Activated CD8-positive, alpha-beta memory T cell treated with anti-CD3 and anti-CD28 coated beads, Interleukin-2, amount 50 U/mL, for 48 hours (primary cell): ENCODE measurements at regions not wholly inside any gene's neighbourhood (a gene's known extent, or its start where the extent isn't known, plus 50 kb on each side); places are given as distances from the start of the nearest gene placed in this dataset.
"Not testable (repeated sequence)": the region's sequence is repeated elsewhere in the genome, so short reads cannot be mapped to it uniquely, and the experiment has no call there.

Source experiments
- DNase-seq: peaks from one replicate; pipeline ENCODE4 v3.0.0-alpha.2; 2020

DNA sequence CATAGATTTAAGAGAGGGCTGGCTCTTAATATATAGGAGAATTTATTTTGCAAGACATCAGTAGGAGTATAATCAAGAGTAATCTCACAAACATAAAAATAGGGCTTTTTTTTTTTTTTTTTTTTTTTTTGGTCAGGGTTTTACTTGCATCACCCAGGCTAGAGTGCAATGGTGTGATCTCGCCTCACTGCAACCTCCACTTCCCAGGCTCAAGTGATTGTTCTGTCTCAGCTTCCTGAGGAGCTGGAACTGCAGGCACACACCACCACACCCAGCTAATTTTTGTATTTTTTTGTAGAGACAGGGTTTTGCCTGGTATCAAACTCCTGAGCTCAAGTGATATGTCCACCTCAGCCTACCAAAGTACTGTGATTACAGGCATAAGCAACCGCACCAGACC lies 535.3 kb downstream of the CCSER2 start:
- no peak for DNase-seq

- no peak for DNase-seq
Measured at GRCh38 chr10:84876116-84876999, 548.0 kb downstream of the CCSER2 start.

DNA sequence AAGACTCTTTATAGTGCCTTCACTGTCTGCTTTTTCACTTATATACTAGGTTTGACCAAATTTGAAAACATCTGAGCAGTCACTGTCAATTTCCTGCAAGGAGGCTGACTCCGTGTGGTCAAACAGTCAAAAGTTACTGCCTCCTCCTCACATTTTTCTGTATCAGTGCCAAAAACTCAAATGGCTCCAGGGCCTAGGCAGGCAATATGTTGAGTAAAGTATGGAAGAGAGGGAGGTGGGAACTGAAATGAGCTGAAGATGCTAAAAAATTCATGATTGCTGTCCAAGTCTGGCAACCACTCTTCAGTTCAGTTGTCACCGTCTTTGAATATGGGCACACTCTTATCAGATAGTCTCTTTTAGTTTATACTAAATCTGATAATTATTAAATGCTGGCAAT lies 551.6 kb downstream of the CCSER2 start:
- no peak for DNase-seq

DNA sequence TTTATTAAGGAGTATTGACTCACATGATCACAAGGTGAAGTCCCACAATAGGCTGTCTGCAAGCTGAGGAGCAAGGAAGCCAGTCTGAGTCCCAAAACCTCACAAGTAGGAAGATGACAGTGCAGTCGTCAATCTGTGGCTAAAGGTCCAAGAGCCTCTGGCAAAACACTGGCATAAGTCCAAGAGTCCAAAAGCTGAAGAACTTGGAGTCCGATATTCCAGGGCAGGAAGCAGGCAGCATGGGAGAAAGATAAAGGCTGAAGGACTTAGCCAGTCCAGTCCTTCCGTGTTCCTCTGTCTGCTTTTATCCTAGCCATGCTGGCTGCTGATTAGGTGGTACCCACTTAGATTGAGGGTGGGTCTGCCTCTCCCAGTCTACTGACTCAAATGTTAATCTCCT lies 553.3 kb downstream of the CCSER2 start:
- not testable (repeated sequence) for DNase-seq

- no peak for DNase-seq
Measured at GRCh38 chr10:84890706-84891105, 562.3 kb downstream of the CCSER2 start.

GRCh38 chr10:84891631-84892030 lies 563.2 kb downstream of the CCSER2 start:
- no peak for DNase-seq

DNA sequence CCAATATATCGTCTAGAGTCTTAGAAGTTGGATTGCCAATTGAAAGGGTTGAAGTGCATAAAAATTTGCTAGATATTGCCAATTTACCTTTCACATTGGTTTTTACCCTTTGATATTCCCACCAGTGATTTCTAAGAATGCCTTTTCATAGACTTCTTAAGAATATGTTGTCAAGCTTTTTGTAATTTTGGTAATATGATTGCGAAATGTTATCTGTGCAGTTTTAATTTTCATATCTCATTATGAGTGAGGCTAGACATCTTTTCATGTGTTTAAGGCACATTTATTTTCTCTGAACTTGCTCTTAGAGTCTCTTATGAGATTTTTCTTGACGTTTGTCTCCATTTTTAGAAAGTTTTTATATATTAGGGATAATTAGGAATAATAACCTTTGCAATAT lies 567.2 kb downstream of the CCSER2 start:
- no peak for DNase-seq

GRCh38 chr10:84896909-84897308 lies 568.5 kb downstream of the CCSER2 start:
- DNase-seq, result no peak

DNA sequence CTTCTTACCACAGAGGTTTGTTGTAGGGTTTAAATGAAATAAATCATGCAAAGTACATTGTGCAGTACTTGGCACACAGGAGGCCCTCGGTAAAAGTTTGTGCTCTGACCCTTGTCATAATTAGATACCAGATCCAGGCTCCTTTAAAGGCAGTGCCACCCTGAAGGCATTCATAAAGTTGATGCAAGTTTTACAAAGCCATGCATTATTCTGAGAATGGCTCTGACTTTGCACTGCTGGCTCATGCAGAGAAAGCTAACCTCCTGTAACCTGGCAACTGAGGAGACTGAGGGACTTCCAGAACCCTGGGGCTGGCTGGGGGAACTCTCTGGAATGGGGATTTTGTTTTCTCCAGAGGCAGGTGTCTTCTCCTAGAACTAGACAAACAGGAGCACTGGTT lies 570.9 kb downstream of the CCSER2 start:
- no peak for DNase-seq

GRCh38 chr10:84900141-84900540 lies 571.8 kb downstream of the CCSER2 start:
- DNase-seq, result no peak

DNA sequence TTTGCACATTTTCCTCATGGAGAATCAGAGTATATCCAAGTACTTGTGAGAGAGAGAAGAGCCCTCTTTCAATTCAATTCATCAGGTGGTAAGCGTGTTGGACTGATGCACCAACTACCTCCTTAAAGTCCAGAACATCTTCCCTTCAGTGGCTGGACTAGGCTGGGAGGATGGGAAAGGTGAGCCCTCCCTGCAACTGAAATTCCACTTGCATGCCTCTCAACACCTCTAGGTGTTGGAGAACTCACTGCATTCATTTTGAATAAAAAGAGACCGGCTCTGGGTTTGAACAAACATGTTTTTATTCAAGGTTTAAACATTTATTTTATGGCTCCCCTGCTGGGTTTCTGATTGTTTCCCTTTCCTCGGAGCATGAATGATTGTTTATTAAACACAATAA lies 573.5 kb downstream of the CCSER2 start:
- no peak for DNase-seq

- DNase-seq, result no peak
Measured at GRCh38 chr10:84902553-84902952, 574.2 kb downstream of the CCSER2 start.

- DNase-seq, result no peak
Measured at GRCh38 chr10:84903320-84903719, 574.9 kb downstream of the CCSER2 start.

- no peak for DNase-seq
Measured at GRCh38 chr10:84907461-84908009, 579.1 kb downstream of the CCSER2 start.

GRCh38 chr10:84908491-84908890 lies 580.1 kb downstream of the CCSER2 start:
- DNase-seq, result no peak

DNA sequence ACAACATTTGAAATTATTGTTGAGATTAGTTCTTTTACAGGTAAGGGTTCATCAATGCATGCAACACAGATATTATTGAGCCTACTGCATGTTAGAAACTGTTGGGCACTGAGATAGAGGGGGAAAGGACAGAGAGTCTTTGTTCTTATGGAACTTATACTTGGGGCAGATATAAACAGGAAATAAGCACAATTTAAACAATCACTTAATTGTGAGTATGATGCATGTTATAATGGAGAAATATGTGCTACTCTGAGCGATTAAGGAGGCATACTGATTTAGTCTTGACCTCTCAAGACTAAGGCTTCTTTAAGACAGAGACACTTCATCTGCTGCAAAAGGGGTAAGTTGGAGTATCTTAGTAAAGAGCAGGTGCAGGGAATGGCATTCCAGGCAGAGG lies 593.3 kb downstream of the CCSER2 start:
- DNase-seq, result no peak

DNA sequence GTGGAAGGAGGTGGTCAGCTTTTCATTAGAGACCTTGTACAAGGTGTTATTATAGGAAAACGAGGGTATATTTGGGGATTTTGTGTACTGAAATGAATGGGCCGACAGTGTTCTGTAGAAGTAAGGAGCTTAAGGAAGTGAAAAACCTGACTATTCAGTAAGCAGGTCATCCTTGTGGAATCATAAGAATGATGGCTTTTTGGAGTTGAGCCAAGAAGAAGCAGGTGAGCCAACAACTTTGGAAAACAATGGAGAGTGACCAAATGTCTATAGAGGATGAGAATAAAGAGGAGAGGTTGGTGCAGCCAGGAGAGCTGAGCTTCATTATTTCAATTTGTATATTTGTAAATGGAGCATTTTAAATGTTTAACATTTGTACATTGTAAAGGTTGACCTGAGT lies 595.7 kb downstream of the CCSER2 start:
- no peak for DNase-seq

GRCh38 chr10:84925495-84925894 lies 597.1 kb downstream of the CCSER2 start:
- no peak for DNase-seq

- no peak for DNase-seq
Measured at GRCh38 chr10:84933402-84933801, 605.0 kb downstream of the CCSER2 start.

DNA sequence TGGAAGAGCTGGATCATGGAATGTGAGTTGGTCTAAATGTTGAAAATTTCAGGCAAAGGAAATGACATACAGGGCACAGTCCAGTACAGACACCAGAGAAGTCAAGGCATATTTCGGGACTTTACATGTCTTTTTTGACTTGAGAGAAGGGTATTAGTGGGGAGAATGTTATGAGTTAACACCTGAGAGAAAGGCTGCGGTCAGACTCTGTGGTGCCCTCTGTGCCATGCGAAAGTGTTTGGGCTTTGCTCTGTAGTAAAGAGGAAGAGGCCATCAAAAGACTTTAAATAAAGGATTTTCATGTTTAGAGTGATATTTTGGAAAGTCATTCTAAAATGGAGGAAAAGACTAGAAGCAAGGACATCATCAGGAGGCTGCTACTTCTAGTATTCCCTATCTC lies 607.4 kb downstream of the CCSER2 start:
- no peak for DNase-seq

GRCh38 chr10:84938117-84938905 lies 609.9 kb downstream of the CCSER2 start:
- DNase-seq, result no peak

DNA sequence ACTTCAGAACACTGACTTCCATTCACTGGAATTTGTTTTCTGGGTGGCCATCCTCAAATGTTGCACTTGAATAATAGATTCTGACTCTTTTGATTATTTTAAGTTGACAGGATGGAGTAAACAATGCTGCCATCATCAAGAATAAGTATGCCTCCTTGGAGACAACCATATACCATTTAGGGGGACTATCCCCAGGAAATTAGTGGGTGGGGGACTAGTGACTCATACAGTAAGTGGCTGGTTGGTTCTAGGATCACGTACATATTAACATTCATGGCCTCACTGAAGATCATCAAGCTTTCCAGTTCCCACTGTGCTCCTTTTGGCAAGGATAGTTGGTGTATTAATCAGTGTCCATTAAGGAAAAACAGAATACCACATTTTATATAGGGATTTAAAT lies 615.2 kb downstream of the CCSER2 start:
- no peak for DNase-seq

DNA sequence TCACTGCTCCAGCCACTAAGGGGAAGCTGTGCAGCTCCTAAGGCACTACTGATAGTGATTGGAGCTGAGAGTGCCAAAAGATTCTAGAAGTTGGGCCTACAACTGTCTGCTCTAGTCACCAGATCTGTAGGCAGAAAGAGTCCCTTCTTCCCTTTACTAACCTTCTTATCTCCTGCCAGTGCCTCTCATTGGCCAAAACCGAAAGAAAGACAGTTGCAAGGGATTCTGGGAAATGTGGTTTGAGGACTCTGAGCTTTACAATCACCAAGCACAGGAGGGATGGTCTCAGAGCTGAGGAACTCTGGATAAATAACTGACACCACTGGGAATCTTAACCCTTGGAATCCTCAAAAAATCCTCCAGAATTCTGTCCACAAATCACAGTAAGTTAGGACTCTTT lies 615.8 kb downstream of the CCSER2 start:
- DNase-seq, result no peak

DNA sequence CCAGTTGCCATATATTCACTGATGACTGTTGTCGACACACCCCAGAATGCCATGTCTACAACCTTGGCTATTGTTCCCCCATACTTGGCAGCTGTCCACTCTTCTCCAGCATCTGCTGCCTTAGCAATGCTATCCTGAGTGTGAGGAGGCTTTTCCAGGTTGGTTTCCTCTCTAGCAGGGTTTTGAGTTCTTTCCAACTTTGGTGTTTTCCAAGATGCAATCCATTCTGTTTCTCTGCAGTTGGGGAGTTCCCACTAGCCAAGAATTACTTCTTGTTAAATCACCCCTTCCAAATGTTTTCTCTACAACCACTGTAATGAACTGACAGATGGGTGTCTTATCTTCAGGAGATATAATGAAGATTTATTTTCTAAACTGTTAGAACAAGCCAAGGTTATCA lies 617.4 kb downstream of the CCSER2 start:
- no peak for DNase-seq
